ENCODE measurements at regions not wholly inside any gene's neighbourhood (a gene's known extent, or its start where the extent isn't known, plus 50 kb on each side); places are given as distances from the start of the nearest gene placed in this dataset.

DNA sequence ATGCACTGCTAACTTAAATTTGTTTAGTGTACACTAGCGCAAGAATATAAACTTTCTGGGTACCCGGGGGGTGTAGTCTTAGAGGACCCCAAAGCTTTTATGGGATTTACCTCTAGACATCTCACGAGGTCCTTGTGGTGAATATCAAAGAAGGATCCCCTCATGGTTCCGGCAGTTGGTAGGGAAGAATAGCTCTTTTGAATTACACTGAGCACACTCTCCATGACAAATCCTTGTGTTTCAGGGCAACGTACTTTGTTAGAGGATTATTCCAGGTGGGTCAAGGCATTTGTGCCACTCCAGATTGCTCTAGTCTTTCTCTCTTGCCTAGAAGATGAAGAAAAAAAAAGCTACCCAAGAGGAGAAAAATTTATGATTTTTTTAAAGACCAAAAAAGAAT, 387.6 kb downstream of the PDHA2 start:
- Mint-ChIP-seq H3K27ac (ENCODE audit: unreplicated experiment) (no peak overlapping the region), H3K27me3 (ENCODE audit: low read depth) (no peaks in the 10 kb centered on the region), H3K9me3 (peaks cover 11% of the 10 kb centered on the region), H3K4me1 (peaks cover 13% of the 10 kb centered on the region), H3K36me3 (ENCODE audit: low read depth) (peaks cover 4% of the 10 kb centered on the region), H3K4me3 (no peak overlapping the region)
- TF ChIP-seq, protein P1, sequence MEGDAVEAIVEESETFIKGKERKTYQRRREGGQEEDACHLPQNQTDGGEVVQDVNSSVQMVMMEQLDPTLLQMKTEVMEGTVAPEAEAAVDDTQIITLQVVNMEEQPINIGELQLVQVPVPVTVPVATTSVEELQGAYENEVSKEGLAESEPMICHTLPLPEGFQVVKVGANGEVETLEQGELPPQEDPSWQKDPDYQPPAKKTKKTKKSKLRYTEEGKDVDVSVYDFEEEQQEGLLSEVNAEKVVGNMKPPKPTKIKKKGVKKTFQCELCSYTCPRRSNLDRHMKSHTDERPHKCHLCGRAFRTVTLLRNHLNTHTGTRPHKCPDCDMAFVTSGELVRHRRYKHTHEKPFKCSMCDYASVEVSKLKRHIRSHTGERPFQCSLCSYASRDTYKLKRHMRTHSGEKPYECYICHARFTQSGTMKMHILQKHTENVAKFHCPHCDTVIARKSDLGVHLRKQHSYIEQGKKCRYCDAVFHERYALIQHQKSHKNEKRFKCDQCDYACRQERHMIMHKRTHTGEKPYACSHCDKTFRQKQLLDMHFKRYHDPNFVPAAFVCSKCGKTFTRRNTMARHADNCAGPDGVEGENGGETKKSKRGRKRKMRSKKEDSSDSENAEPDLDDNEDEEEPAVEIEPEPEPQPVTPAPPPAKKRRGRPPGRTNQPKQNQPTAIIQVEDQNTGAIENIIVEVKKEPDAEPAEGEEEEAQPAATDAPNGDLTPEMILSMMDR (conservative IDR thresholded peaks at IDR 0.05), result no peak
- DNase-seq (ENCODE audit: low read depth, low spot score), result no peak

GRCh38 chr4:96228463-96228862, 388.6 kb downstream of the PDHA2 start:
- H3K36me3 Mint-ChIP-seq (ENCODE audit: low read depth), result peaks cover 8% of the 10 kb centered on the region
- H3K9me3 Mint-ChIP-seq, result peaks cover 14% of the 10 kb centered on the region
- H3K4me3 Mint-ChIP-seq, result peak overlapping the region; percentile 5
- no peak overlapping the region for H3K27ac Mint-ChIP-seq (ENCODE audit: unreplicated experiment)
- TF ChIP-seq, protein P1 (conservative IDR thresholded peaks at IDR 0.05), result no peak
- no peaks in the 10 kb centered on the region for H3K27me3 Mint-ChIP-seq (ENCODE audit: low read depth)
- H3K4me1 Mint-ChIP-seq, result peaks cover 13% of the 10 kb centered on the region
- no peak for DNase-seq (ENCODE audit: low read depth, low spot score)

DNA sequence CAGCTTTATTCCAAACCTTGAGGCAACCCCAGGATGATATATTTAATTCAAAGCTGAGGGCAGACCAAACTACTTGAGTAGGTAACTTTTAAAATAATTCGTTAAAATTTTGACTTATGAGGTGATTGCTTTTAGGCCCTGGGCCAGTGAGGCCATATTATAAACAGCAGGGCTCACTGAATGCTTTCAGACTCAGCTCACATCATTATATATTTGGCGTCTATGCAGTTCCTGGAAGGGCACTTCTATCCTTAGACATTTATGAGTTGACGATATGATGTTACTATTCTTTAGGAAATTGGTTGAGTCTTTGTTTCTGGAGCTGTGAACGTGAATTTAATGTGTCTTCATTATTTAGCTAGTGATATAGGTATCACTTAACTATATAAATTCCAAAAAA, 400.1 kb downstream of the PDHA2 start:
- Mint-ChIP-seq H3K36me3 (ENCODE audit: low read depth) (no peaks in the 10 kb centered on the region), H3K9me3 (no peaks in the 10 kb centered on the region), H3K27ac (ENCODE audit: unreplicated experiment) (no peak overlapping the region), H3K4me1 (no peaks in the 10 kb centered on the region), H3K27me3 (ENCODE audit: low read depth) (no peaks in the 10 kb centered on the region), H3K4me3 (no peak overlapping the region)
- TF ChIP-seq, protein P1 (conservative IDR thresholded peaks at IDR 0.05), result no peak
- no peak for DNase-seq (ENCODE audit: low read depth, low spot score)

GRCh38 chr4:96241819-96242218, 401.9 kb downstream of the PDHA2 start:
- no peaks in the 10 kb centered on the region for H3K27me3 Mint-ChIP-seq (ENCODE audit: low read depth)
- H3K27ac Mint-ChIP-seq (ENCODE audit: unreplicated experiment), result no peak overlapping the region
- H3K4me3 Mint-ChIP-seq, result no peak overlapping the region
- TF ChIP-seq, protein P1 (conservative IDR thresholded peaks at IDR 0.05), result no peak
- H3K9me3 Mint-ChIP-seq, result no peaks in the 10 kb centered on the region
- no peaks in the 10 kb centered on the region for H3K4me1 Mint-ChIP-seq
- H3K36me3 Mint-ChIP-seq (ENCODE audit: low read depth), result no peaks in the 10 kb centered on the region
- no peak for DNase-seq (ENCODE audit: low read depth, low spot score)

GRCh38 chr4:96247096-96247495, 407.2 kb downstream of the PDHA2 start:
- Mint-ChIP-seq H3K9me3 (no peaks in the 10 kb centered on the region), H3K4me3 (no peak overlapping the region), H3K27me3 (ENCODE audit: low read depth) (no peaks in the 10 kb centered on the region), H3K27ac (ENCODE audit: unreplicated experiment) (no peak overlapping the region), H3K4me1 (no peaks in the 10 kb centered on the region), H3K36me3 (ENCODE audit: low read depth) (no peaks in the 10 kb centered on the region)
- TF ChIP-seq, protein P1 (conservative IDR thresholded peaks at IDR 0.05), result no peak
- DNase-seq (ENCODE audit: low read depth, low spot score), result no peak

DNA sequence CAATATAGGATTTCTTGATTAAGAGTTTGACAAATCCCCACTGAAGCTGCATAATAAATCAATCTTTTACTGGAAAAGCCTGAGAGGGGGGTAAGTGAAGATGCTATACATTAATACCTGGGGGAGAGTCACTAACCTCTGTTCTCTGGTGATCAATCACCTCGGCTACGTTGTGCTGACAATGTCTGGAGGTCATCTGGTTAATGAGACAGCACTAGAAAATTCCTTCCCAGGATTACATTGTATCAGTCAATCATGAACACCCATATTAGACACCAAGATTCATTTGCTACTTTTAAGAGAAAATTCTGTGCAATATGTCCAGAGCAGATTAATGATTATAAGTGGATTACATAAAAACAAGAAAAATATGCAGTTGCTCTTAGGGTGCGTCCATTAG, 408.3 kb downstream of the PDHA2 start:
- Mint-ChIP-seq H3K36me3 (ENCODE audit: low read depth) (no peaks in the 10 kb centered on the region), H3K4me1 (no peaks in the 10 kb centered on the region), H3K27me3 (ENCODE audit: low read depth) (no peaks in the 10 kb centered on the region), H3K9me3 (no peaks in the 10 kb centered on the region), H3K4me3 (no peak overlapping the region), H3K27ac (ENCODE audit: unreplicated experiment) (no peak overlapping the region)
- DNase-seq (ENCODE audit: low read depth, low spot score), result no peak
- TF ChIP-seq, protein P1 (conservative IDR thresholded peaks at IDR 0.05), result no peak

Measured in neural crest cell (in vitro differentiated cells).